HG03066 (cell line): ENCODE measurements at regions not wholly inside any gene's neighbourhood (a gene's known extent, or its start where the extent isn't known, plus 50 kb on each side); places are given as distances from the start of the nearest gene placed in this dataset.
"Not testable (repeated sequence)": the region's sequence is repeated elsewhere in the genome, so short reads cannot be mapped to it uniquely, and the experiment has no call there.

Experiments
- ATAC-seq: cut with Tn5 transposase; IDR thresholded peaks from one replicate; pipeline ENCODE4 v1.9.1; 2021; ENCODE audit warnings: low read depth; ENCODE audit not compliant: unreplicated experiment

GRCh38 chr7:69205581-69205980 lies 392.7 kb upstream of the AUTS2 start:
- no peak for ATAC-seq

GRCh38 chr7:69208276-69208675 lies 390.0 kb upstream of the AUTS2 start:
- no peak for ATAC-seq

- peak; percentile 97 for ATAC-seq
These were observed 389.4 kb upstream of the AUTS2 start for GRCh38 chr7:69208848-69209247.

DNA sequence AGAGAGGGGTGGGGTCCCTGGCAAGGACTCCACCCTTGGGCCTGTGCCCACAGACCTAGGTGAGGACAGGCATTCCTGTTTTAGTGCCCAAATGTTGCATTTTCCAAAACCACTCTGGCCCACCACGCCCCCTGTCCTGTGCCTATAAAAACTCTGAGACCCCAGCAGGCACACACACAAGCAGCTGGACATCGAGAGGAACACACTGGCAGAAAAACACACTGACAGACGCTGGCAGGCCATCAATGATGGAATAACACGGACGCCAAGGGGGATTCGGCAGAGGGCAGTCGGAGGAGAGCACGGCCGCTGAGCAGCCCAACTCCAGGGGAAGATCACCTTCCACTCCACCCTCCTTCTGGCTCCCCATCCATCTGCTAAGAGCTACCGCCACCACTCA lies 386.9 kb upstream of the AUTS2 start:
- no peak for ATAC-seq

DNA sequence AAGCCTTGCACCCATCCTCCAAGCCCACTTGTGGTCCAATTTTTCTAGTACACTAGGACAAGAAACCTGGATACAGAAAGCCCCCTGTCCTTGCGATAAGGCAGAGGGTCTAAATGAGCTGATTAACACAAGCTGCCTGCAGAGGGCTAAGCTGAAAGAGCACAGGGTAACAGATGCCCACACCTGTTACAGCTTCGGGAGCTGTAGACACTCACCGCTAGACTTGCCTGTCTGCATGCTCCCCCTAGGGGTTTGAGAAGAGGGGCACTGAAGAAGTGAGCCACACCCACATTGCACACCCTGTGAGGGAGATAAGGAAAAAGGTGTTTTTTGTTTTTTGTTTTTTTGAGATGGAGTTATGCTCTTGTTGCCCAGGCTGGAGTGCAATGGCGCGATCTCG lies 386.5 kb upstream of the AUTS2 start:
- ATAC-seq = no peak

GRCh38 chr7:69213878-69214277 lies 384.4 kb upstream of the AUTS2 start:
- no peak for ATAC-seq

- not testable (repeated sequence) for ATAC-seq
These were observed 382.8 kb upstream of the AUTS2 start for GRCh38 chr7:69215516-69215915.

GRCh38 chr7:69217516-69218350 lies 380.5 kb upstream of the AUTS2 start:
- no peak for ATAC-seq

DNA sequence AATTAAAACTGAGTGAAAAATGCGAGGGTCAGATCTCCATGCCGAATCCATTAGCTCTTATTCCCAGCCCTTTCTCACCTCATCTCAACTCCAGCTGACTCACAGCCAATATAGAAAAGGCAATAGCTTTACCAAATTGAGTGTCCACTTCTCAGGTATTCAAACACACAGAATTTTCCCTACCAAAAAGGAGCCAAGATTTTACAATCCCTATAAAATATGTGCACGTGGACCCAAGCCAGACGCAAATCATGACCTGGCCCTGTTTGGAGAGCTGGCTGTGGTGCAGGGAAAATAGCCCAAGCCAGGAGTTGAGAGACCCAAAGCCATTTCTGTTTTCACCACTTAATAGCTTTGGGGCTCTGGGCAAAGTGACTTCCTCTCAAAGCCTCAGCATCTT lies 379.7 kb upstream of the AUTS2 start:
- no peak for ATAC-seq

DNA sequence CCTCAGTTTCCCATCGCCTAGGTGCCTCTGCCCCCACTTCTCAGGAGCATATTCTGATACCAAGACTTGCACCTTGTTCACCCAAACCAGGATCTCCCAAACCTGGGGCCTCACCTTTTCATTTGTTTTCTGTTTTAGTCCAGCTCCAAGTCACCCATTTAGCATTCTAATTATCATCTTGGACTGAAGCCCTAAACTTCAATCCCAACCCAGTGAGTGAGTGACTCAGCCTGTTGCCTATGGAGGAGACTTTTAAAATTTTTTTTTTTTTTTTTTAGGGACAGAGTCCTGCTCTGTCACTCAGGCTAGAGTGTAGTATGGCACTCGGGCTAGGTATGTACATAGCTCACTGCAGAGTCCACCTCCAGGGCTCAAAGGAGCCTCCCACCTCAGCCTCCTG lies 378.9 kb upstream of the AUTS2 start:
- ATAC-seq = no peak

DNA sequence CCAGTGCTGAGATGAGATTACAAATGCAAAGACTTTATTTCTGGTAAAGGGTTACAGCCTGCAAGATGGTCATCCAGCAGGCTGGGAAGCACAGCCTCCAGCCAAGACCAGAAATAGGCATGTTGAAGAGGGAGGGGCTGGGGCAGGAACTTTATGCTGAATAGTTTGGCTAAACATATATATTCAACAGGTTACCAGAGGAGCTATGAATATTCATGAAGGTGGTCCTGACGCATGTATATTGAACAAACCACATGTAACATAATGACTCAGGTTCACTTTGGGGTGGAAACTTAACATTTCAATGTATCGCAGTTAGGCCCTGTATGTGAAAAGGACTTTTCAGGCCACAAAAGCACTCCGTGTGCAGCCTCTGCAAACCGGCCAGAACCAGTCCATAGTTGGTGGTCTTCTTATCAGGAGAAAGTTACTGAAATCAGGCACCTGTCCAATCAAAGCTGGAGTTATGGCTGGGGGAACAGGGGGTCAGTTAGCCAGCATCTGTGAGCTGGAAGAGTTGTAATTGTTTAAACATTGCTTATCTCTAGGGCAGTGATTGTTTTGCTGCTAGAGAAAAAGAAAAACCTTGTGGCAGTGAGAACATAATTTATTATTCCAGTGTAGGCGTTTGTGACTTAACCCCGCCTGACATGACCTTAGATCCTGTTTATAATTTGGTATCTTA lies 372.9 kb upstream of the AUTS2 start:
- ATAC-seq = no peak

- no peak for ATAC-seq
These were observed 370.0 kb upstream of the AUTS2 start for GRCh38 chr7:69228212-69228811.

DNA sequence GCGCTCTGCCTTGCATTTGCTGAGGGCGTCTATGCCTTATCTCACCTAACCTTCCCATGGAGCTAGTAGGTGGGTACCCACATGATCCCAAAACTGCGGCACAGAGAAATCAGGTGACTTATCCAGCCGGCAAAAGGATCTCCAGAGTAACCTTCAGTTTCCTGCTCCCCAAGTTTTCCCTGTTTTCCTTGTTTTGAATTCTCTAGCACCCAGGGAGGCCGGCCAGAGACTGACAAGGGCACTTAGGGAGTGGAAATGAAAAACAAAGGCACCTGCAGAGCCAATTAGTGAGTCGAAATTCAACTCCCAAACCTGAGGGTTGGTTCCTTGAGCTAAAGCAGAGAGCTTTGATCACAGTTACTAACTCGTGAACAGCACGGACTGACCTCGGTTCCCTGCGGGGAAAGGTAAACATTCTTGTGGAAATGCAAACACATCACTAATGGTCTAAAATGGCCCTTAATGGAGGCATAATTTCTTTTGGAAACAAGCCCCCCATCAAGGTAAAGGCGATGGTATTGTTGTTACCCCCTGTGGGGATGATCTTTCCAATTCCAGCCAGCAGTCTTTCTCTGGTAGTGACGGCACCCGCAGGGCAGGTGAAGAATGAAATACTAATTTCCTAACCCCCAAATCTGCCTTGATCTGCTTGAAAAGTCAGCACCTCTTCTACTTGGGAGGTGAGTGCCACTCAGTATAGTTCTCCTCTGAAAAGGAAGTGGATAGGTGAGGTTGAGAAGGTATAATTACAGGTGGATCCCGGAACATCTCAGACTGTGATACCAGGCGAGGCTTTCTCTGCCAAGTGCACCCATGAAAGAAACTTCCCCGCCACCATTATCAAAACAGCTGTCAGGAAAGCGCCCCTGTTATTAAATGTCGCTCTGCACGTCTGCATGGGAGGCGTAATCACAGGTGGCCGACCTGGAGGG lies 365.6 kb upstream of the AUTS2 start:
- no peak for ATAC-seq

- ATAC-seq = no peak
These were observed 360.7 kb upstream of the AUTS2 start for GRCh38 chr7:69237541-69237940.

- ATAC-seq = no peak
These were observed 355.3 kb upstream of the AUTS2 start for GRCh38 chr7:69243016-69243415.

DNA sequence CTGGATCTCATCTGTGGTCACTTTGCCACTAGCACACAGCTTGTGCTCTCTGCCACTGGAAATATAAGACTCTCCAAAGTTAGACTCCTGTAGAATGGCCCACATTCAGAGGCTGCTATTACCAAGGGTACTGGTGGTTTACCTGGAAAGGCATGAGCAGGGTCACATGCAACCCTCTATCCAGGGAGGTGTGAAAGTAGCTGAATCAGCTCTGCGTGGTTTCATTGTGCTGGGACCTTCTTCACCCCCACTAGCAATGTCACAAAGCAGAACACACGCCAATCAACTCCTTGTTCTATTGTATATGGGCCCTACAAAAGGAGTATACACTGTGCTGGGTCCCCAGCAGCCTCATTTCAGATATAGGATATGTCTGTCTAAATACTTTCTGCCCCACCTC lies 353.6 kb upstream of the AUTS2 start:
- no peak for ATAC-seq

- ATAC-seq = no peak
These were observed 352.6 kb upstream of the AUTS2 start for GRCh38 chr7:69245646-69246045.

- no peak for ATAC-seq
These were observed 351.5 kb upstream of the AUTS2 start for GRCh38 chr7:69246758-69247157.

DNA sequence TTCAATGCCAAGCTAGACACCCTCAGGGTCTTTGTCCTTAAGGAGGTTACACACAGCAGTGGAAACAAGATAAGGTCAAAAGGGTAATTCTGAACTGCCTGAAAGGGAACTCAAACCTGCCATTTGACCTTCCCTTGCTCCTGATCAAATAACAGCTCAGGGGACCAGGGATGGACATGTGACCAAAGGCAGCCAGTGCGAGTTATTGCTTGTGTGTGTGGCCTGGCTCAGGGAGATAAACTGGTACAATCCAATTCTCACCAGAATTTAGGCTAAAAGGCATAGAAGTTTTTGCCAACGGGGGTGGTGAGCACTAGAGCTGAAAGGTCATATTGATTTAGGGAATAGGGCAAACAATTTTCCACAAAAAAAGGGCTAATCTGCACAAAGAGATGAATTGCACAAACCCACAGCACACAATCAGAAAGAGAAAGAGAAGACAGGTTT lies 349.9 kb upstream of the AUTS2 start:
- ATAC-seq = not testable (repeated sequence)

DNA sequence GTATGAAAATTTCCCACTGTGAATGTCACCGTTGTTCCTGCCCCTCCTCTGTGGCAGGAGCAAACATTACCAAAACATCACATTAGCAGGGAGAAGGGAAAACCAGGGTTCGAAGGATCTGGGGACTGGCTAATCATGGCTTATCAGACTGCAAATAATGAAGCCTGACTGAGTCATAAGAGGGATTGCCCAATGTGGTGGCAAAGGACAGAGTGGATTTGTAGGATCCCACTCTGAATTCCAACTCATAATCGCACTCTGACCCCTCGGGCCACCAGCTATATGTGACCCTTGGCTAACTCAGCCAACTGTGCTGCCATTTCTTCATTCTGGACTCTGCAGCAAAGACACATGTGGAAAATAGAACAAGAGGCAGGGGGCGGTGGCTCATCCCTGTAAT lies 347.3 kb upstream of the AUTS2 start:
- ATAC-seq = no peak

DNA sequence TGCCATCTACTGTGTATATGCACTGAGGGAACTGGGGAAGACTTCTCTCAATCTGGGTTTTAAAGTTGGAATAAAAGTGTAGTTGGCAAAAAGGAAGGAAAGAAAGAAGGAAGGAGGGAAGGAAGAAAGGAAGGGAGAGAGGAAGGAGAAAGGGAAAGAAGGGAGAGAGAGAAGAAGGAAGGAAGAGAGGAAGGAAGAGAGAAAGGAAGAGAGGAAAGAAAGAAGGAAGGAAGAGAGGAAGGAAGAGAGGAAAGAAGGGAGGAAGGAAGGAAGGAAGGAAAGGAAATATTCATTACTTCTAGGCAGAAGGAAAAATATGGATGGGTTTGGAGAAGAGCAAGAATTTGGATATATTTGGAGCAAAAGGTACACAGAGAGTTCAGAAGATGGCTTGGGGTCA lies 343.6 kb upstream of the AUTS2 start:
- no peak for ATAC-seq
